Liver (tissue), 7 donors: ENCODE measurements at regions not wholly inside any gene's neighbourhood (a gene's known extent, or its start where the extent isn't known, plus 50 kb on each side); places are given as distances from the start of the nearest gene placed in this dataset.

Experiments
- DNase-seq: peaks from one replicate; pipeline ENCODE4 v3.0.0-alpha.2; 2017; ENCODE audit warnings: low spot score
- H3K27ac ChIP-seq, 2 donors: one replicate each; pipeline ENCODE4 v1.7.0; 2013; ENCODE audit warnings: inconsistent platforms in 2 of 2, low read length in 2 of 2, control low read depth in 1 of 2, low read depth in 1 of 2, mild to moderate bottlenecking in 1 of 2
- H3K27me3 ChIP-seq, 4 donors: one replicate each; pipeline versions ENCODE4 v1.6.1 to v1.7.0; 2013; ENCODE audit warnings: low read length in 3 of 4, inconsistent platforms in 1 of 4, mild to moderate bottlenecking in 1 of 4, moderate library complexity in 1 of 4; ENCODE audit not compliant: control insufficient read depth in 4 of 4, insufficient read depth in 4 of 4
- H3K36me3 ChIP-seq, 4 donors: one replicate each; pipeline versions ENCODE4 v1.6.1 to v1.7.0; 2013; ENCODE audit warnings: low read length in 3 of 4, mild to moderate bottlenecking in 3 of 4, low read depth in 1 of 4, moderate library complexity in 1 of 4; ENCODE audit not compliant: control insufficient read depth in 4 of 4, insufficient read depth in 3 of 4
- H3K4me1 ChIP-seq, 4 donors: one replicate each; pipeline versions ENCODE4 v1.6.1 to v1.7.0; 2013; ENCODE audit warnings: low read length in 3 of 4, mild to moderate bottlenecking in 3 of 4, moderate library complexity in 1 of 4; ENCODE audit not compliant: control insufficient read depth in 4 of 4, insufficient read depth in 4 of 4
- H3K4me3 ChIP-seq, 3 donors: one replicate each; pipeline versions ENCODE4 v1.6.1 to v1.7.0; 2013; ENCODE audit warnings: low read length in 3 of 3, control low read depth in 1 of 3, low read depth in 1 of 3, mild to moderate bottlenecking in 1 of 3
- H3K9ac ChIP-seq, 2 donors: one replicate each; pipeline ENCODE4 v1.7.0; 2013; ENCODE audit warnings: low read length in 2 of 2, mild to moderate bottlenecking in 2 of 2, moderate library complexity in 2 of 2, control low read depth in 1 of 2, low read depth in 1 of 2
- H3K9me3 ChIP-seq, 4 donors: one replicate each; pipeline versions ENCODE4 v1.6.1 to v1.7.0; 2013; ENCODE audit warnings: low read length in 3 of 4; ENCODE audit not compliant: control insufficient read depth in 4 of 4
- EGR1 ChIP-seq, 2 donors: IDR thresholded peaks; 2 replicates each; pipeline ENCODE4 v1.6.1; 2016 to 2018; ENCODE audit warnings: antibody characterized with exemption in 2 of 2, low read depth in 2 of 2
- FOXA1 ChIP-seq: IDR thresholded peaks from 2 replicates; pipeline ENCODE4 v1.6.1; 2016; ENCODE audit warnings: antibody characterized with exemption
- FOXA2 ChIP-seq: IDR thresholded peaks from 2 replicates; pipeline ENCODE4 v1.6.1; 2016; ENCODE audit warnings: antibody characterized with exemption
- GABPA ChIP-seq, 2 donors: IDR thresholded peaks in 1 of 2; conservative IDR thresholded peaks in 1 of 2; 2 replicates each; pipeline ENCODE4 v1.6.1; 2016; ENCODE audit warnings: antibody characterized with exemption in 2 of 2, mild to moderate bottlenecking in 1 of 2, moderate library complexity in 1 of 2
- HNF4A ChIP-seq, 2 donors: conservative IDR thresholded peaks; 2 replicates each; pipeline ENCODE4 v1.6.1; 2016; ENCODE audit warnings: antibody characterized with exemption in 2 of 2, mild to moderate bottlenecking in 2 of 2
- HNF4G ChIP-seq: IDR thresholded peaks from 2 replicates; pipeline ENCODE4 v1.6.1; 2016; ENCODE audit warnings: antibody characterized with exemption
- JUND ChIP-seq, 2 donors: IDR thresholded peaks; 2 replicates each; pipeline ENCODE4 v1.6.1; 2016; ENCODE audit warnings: antibody characterized with exemption in 2 of 2
- NR2F2 ChIP-seq: IDR thresholded peaks from 2 replicates; pipeline ENCODE4 v1.6.1; 2016; ENCODE audit warnings: antibody characterized with exemption
- RXRA ChIP-seq, 2 donors: IDR thresholded peaks; 2 replicates each; pipeline ENCODE4 v1.6.1; 2017 to 2018; ENCODE audit warnings: antibody characterized with exemption in 2 of 2, mild to moderate bottlenecking in 1 of 2
- SP1 ChIP-seq: IDR thresholded peaks from 2 replicates; pipeline ENCODE4 v1.6.1; 2018; ENCODE audit warnings: antibody characterized with exemption, mild to moderate bottlenecking
- TAF1 ChIP-seq: conservative IDR thresholded peaks from 2 replicates; pipeline ENCODE4 v1.6.1; 2016; ENCODE audit warnings: antibody characterized with exemption, mild to moderate bottlenecking
- YY1 ChIP-seq: IDR thresholded peaks from 2 replicates; pipeline ENCODE4 v1.6.1; 2016; ENCODE audit warnings: antibody characterized with exemption, mild to moderate bottlenecking
- WGBS: extraction: QIAGEN DNeasy Blood & Tissue Kit; methylation state at CpG from one replicate; pipeline ENCODE4 v1.1.7; 2013; 5-methylcytosine and 5-hydroxymethylcytosine counted together
- TF ChIP-seq, protein P1 (sequence below): IDR thresholded peaks from 2 replicates; pipeline ENCODE4 v1.6.1; 2016; ENCODE audit warnings: antibody characterized with exemption
- TF ChIP-seq, protein P2 (sequence below): IDR thresholded peaks from 2 replicates; pipeline ENCODE4 v1.6.1; 2016; ENCODE audit warnings: antibody characterized with exemption
- TF ChIP-seq, protein P3 (sequence below): IDR thresholded peaks from 2 replicates; pipeline ENCODE4 v1.6.1; 2016; ENCODE audit warnings: antibody characterized with exemption
- donor health status: healthy.
- donor health status: healthy.
- donor health status: healthy.
- donor health status: healthy.

DNA sequence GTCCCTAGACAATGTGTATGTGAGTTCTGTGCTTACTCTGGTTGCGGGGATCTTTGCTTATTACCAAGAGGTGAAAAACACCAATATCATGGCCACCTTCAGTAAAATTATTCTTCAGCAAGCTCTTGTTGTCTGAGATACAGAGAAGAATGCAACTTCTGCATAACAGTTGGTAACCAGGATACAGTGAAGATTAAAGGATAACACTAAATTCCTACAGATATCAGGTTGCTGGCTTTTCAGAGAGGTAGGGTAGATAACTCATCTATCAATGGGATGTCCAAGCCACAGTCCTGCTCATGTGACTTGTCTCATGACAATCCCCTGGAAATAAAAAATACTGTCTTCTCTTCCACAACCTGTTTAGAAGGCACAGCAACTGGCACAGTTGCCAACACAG is 308.5 kb downstream of the TNS1 start:
- 100% methylated on average over 1 of the region's 1 CpG for WGBS
- Histone ChIP-seq H3K9me3 (no peaks in the 10 kb centered on the region), H3K9ac (no peak overlapping the region), H3K4me3 (no peak overlapping the region), H3K36me3 (no peaks in the 10 kb centered on the region), H3K4me1 (peaks cover 0 to 3% (median 0%) of the 10 kb centered on the region in 4 donors), H3K27ac (no peak overlapping the region), H3K27me3 (no peaks in the 10 kb centered on the region)
- TF ChIP-seq HNF4G (no peak), TAF1 (no peak), SP1 (no peak), YY1 (no peak)
- TF ChIP-seq, protein P1, sequence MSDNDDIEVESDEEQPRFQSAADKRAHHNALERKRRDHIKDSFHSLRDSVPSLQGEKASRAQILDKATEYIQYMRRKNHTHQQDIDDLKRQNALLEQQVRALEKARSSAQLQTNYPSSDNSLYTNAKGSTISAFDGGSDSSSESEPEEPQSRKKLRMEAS: no peak
- no peak for DNase-seq

DNA sequence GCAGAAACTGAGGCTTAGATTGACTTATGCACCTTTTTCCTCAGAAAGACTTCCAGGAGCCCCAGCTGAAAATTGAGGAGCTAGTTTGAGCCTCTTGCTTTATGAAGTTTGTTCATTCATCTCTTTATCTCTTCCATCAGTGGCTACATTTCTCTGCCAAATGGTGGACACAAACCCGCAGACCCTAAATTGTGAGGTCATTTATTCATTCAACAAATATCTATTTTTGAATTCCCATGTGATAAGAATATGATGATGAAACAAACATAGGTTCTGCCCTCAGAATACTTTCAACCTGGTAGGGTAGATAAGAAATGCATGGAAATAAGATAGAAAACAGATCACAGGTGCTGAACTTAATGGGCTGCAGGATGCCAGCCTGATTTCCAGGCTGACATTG is 309.4 kb downstream of the TNS1 start:
- Histone ChIP-seq H3K27me3 (no peaks in the 10 kb centered on the region), H3K4me3 (no peak overlapping the region), H3K9ac (no peak overlapping the region), H3K27ac (no peak overlapping the region), H3K9me3 (no peaks in the 10 kb centered on the region), H3K4me1 (peaks cover 0 to 3% (median 0%) of the 10 kb centered on the region in 4 donors), H3K36me3 (no peaks in the 10 kb centered on the region)
- no peak for DNase-seq
- 90% methylated on average over 1 of the region's 1 CpG for WGBS
- no peak for TF ChIP-seq EGR1 (IDR thresholded peaks at IDR 0.05; ENCODE audit: low read depth in 2 of 2)

DNA sequence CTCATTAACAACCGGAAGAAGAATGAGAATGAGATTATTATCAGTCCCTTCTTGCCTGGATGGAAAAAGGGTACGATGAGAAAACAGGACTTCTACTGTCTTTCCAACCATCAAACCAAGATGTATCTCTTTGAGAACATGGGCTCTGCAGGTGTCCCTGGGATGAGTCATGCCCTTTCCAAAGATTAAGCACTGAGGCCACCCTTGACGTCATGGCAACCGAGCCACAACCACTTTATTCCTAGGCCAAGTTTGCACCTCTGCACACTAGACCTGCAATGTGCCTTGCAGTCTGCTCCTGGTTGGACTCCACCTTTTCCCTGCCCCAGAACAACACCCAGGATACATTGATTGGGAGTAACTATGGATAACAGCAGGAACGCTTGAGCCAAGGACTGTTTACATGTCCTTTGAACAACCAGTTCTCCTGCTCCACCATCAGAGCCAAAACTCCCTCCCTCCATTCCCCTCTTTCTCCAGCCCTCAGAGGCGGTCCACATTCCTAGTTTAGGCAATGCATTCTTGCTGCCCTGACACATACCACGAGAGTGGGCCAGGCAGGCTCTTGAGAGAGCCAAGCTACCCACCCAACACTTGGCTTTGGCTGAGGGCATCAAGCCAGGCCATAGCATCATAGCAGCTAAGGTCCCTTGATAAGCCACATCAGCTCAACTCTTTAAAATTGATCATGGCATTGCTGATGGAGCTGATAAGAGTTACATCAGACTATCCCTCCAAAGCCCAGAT is 310.7 kb downstream of the TNS1 start:
- H3K9ac ChIP-seq: no peak overlapping the region
- H3K4me3 ChIP-seq: no peak overlapping the region
- no peaks in the 10 kb centered on the region for H3K36me3 ChIP-seq
- H3K27me3 ChIP-seq: no peaks in the 10 kb centered on the region
- TF ChIP-seq EGR1 (IDR thresholded peaks at IDR 0.05; ENCODE audit: low read depth in 2 of 2) (no peak), YY1 (peak; percentile 59), FOXA2 (peak; percentile 42), NR2F2 (no peak), RXRA (IDR thresholded peaks at IDR 0.05) (peak in 1 of 2 donors; percentile 64), SP1 (no peak), JUND (IDR thresholded peaks at IDR 0.05) (peak in 1 of 2 donors; percentile 63), HNF4A (conservative IDR thresholded peaks at IDR 0.05) (peak; percentile 25 to 73)
- TF ChIP-seq, protein P2, sequence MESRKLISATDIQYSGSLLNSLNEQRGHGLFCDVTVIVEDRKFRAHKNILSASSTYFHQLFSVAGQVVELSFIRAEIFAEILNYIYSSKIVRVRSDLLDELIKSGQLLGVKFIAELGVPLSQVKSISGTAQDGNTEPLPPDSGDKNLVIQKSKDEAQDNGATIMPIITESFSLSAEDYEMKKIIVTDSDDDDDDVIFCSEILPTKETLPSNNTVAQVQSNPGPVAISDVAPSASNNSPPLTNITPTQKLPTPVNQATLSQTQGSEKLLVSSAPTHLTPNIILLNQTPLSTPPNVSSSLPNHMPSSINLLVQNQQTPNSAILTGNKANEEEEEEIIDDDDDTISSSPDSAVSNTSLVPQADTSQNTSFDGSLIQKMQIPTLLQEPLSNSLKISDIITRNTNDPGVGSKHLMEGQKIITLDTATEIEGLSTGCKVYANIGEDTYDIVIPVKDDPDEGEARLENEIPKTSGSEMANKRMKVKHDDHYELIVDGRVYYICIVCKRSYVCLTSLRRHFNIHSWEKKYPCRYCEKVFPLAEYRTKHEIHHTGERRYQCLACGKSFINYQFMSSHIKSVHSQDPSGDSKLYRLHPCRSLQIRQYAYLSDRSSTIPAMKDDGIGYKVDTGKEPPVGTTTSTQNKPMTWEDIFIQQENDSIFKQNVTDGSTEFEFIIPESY: no peak
- H3K9me3 ChIP-seq: no peaks in the 10 kb centered on the region
- no peak for DNase-seq
- whole genome bisulfite sequencing: 55% methylated on average over 7 of the region's 7 CpGs
- H3K27ac ChIP-seq: no peak overlapping the region
- H3K4me1 ChIP-seq: peaks cover 0 to 3% (median 0%) of the 10 kb centered on the region in 4 donors

DNA sequence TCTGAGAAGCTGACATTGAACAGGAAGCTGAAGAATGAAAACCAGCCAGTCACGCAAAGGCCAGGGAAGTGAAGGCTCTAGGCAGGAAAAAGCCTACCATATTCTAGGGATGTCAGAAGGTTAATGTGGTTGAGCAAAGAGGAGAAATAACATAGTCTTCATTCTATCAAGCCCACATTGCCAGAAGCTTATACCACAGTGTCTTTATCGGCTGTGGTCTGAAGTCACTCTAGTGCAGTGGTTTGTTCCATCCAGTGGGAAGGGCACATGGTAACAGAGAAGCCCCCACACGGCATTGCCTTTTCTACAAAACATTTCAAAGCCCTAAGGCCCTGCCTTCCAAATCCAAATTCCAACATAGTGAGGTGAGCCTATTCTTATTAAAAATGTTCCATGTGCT is 311.3 kb downstream of the TNS1 start:
- no peak overlapping the region for H3K27ac ChIP-seq
- no peak overlapping the region for H3K4me3 ChIP-seq
- 93% methylated on average over 3 of the region's 3 CpGs for WGBS
- no peak for DNase-seq
- peaks cover 0 to 3% (median 0%) of the 10 kb centered on the region in 4 donors for H3K4me1 ChIP-seq
- H3K36me3 ChIP-seq: no peaks in the 10 kb centered on the region
- H3K9ac ChIP-seq: no peak overlapping the region
- H3K9me3 ChIP-seq: no peaks in the 10 kb centered on the region
- no peaks in the 10 kb centered on the region for H3K27me3 ChIP-seq
- TF ChIP-seq FOXA2 (no peak), FOXA1 (no peak), NR2F2 (no peak), GABPA (IDR thresholded peaks at IDR 0.05 in 1 of 2, conservative IDR thresholded peaks at IDR 0.05 in 1 of 2) (no peak), EGR1 (IDR thresholded peaks at IDR 0.05; ENCODE audit: low read depth in 2 of 2) (no peak), HNF4A (conservative IDR thresholded peaks at IDR 0.05) (no peak), JUND (IDR thresholded peaks at IDR 0.05) (no peak)
- TF ChIP-seq, protein P3, sequence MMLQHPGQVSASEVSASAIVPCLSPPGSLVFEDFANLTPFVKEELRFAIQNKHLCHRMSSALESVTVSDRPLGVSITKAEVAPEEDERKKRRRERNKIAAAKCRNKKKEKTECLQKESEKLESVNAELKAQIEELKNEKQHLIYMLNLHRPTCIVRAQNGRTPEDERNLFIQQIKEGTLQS: no peak
- TF ChIP-seq, protein P2: no peak
